ENCODE measurements at regions not wholly inside any gene's neighbourhood (a gene's known extent, or its start where the extent isn't known, plus 50 kb on each side); places are given as distances from the start of the nearest gene placed in this dataset.

GRCh38 chr2:80863147-80863714 is 558.7 kb upstream of the LRRTM1 start:
- TF ChIP-seq CTCF (IDR thresholded peaks at IDR 0.05), result no peak
- no peak for TF ChIP-seq POLR2A (IDR thresholded peaks at IDR 0.05)

All from testis (tissue), 2 donors.